PC-3 (cell line): ENCODE measurements at regions not wholly inside any gene's neighbourhood (a gene's known extent, or its start where the extent isn't known, plus 50 kb on each side); places are given as distances from the start of the nearest gene placed in this dataset.

ENCODE experiments used
- EZH2 ChIP-seq: fragments of 300-600 bp; sonication (generic); IDR thresholded peaks from one replicate; pipeline ENCODE4 v1.6.1; 2017; ENCODE audit warnings: antibody characterized with exemption, mild to moderate bottlenecking, low read length; ENCODE audit not compliant: unreplicated experiment
- TF ChIP-seq, protein P1 (sequence below): fragments of 300-600 bp; sonication (generic); conservative IDR thresholded peaks from 2 replicates; pipeline ENCODE4 v1.5.1; 2017; ENCODE audit warnings: antibody characterized with exemption, low read depth, mild to moderate bottlenecking, low read length

DNA sequence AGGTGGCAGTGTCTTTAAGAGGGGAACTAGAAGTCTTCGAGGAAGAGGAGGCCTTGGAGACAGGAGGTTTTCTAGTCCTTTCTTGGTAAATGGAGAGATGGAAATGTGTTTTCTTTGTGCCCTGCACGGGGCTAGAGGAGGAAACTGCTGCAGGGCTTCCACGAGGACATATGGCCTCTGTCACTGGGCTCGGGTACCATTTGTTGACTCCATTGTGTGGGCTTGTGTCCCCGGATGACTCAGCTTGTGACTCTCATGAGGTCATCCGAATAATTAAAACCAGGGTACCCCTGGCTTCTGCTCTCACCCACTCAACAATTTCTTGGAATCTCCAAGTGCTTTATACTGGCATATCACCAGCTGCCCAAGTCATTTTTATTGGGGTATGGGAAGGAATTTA is 261.7 kb downstream of the KIF4B start:
- TF ChIP-seq, protein P1, sequence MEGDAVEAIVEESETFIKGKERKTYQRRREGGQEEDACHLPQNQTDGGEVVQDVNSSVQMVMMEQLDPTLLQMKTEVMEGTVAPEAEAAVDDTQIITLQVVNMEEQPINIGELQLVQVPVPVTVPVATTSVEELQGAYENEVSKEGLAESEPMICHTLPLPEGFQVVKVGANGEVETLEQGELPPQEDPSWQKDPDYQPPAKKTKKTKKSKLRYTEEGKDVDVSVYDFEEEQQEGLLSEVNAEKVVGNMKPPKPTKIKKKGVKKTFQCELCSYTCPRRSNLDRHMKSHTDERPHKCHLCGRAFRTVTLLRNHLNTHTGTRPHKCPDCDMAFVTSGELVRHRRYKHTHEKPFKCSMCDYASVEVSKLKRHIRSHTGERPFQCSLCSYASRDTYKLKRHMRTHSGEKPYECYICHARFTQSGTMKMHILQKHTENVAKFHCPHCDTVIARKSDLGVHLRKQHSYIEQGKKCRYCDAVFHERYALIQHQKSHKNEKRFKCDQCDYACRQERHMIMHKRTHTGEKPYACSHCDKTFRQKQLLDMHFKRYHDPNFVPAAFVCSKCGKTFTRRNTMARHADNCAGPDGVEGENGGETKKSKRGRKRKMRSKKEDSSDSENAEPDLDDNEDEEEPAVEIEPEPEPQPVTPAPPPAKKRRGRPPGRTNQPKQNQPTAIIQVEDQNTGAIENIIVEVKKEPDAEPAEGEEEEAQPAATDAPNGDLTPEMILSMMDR, result no peak
- TF ChIP-seq EZH2, result no peak
